ENCODE measurements at regions not wholly inside any gene's neighbourhood (a gene's known extent, or its start where the extent isn't known, plus 50 kb on each side); places are given as distances from the start of the nearest gene placed in this dataset.
A peak's percentile ranks its signal among the peaks of the same experiment; 100 is the strongest.

DNA sequence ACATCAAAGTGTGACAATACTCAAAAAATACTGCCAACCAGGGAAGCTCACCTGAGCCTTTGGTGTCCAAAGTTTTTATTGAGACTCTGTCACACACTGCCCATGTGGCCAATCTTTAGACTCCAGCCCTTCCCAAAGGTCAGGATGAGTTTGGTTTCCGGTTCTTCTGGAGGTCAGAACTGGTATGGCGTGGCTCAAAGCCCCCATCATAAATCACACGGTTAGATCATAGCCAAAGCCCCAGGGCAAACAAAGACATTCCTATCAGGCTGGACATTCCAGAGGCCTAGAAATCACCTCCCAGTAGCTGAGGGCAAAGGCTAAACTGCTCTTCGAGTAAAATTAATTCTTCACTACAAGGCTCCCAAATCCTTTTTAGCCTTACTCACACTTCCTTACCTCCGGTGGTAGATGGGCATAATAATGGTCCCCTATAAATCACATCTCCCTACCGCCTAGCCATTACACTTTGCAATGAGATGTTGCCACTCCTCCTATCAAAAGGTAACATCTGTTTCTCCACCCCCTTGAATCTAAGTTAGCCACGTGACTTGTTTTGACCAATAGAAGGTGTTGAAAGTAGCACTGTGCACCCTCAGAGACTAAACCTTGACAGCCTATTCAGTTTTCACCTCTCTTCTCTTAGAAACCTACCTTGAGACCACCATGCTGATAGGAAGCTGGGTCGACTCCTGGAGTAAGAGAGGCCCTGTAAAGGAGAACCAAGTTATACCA, 137.8 kb upstream of the DUSP21 start (continued):
- TF ChIP-seq ZNF317 (CRISPR knock-in tag; IDR thresholded peaks at IDR 0.05) (no peak), ZNF589 (CRISPR knock-in tag; conservative IDR thresholded peaks at IDR 0.05) (no peak), MED1 (CRISPR knock-in tag; IDR thresholded peaks at IDR 0.05) (peak; percentile 53; the same call in 1 of the 2 replicates), SMAD9 (CRISPR knock-in tag; IDR thresholded peaks at IDR 0.05) (no peak), SIX1 (CRISPR knock-in tag; IDR thresholded peaks at IDR 0.05; ENCODE audit: borderline replicate concordance) (no peak), ZFP62 (CRISPR knock-in tag; IDR thresholded peaks at IDR 0.05) (no peak), GTF2F1 (IDR thresholded peaks at IDR 0.05; ENCODE audit: low read length) (no peak), ZNF558 (CRISPR knock-in tag; IDR thresholded peaks at IDR 0.05; ENCODE audit: borderline replicate concordance) (no peak), IKZF4 (CRISPR knock-in tag; IDR thresholded peaks at IDR 0.05; ENCODE audit: borderline replicate concordance, low read depth, not compliant biosample characterization) (no peak), KAT7 (CRISPR knock-in tag; IDR thresholded peaks at IDR 0.05; ENCODE audit: borderline replicate concordance) (no peak), ZFP36L1 (CRISPR knock-in tag; IDR thresholded peaks at IDR 0.05) (no peak), BRD4 (CRISPR knock-in tag; IDR thresholded peaks at IDR 0.05) (no peak), XBP1 (CRISPR knock-in tag; IDR thresholded peaks at IDR 0.05) (no peak), IRF2 (CRISPR knock-in tag; IDR thresholded peaks at IDR 0.05) (peak; percentile 14; the same call in 1 of the 2 replicates), MEIS2 (CRISPR knock-in tag; IDR thresholded peaks at IDR 0.05) (peak; percentile 49; the same call in 1 of the 2 replicates), PHF20 (CRISPR knock-in tag; IDR thresholded peaks at IDR 0.05) (no peak), SP2 (CRISPR knock-in tag; IDR thresholded peaks at IDR 0.05) (no peak), HNRNPH1 (optimal IDR thresholded peaks at IDR 0.05; ENCODE audit: low read depth, low read length) (no peak), ZNF44 (CRISPR knock-in tag; IDR thresholded peaks at IDR 0.05) (no peak), PTBP1 (IDR thresholded peaks at IDR 0.05; ENCODE audit: low read depth, low read length, poor library complexity, severe bottlenecking) (no peak), MXD4 (CRISPR knock-in tag; IDR thresholded peaks at IDR 0.05) (no peak)
- TF ChIP-seq, protein P1, sequence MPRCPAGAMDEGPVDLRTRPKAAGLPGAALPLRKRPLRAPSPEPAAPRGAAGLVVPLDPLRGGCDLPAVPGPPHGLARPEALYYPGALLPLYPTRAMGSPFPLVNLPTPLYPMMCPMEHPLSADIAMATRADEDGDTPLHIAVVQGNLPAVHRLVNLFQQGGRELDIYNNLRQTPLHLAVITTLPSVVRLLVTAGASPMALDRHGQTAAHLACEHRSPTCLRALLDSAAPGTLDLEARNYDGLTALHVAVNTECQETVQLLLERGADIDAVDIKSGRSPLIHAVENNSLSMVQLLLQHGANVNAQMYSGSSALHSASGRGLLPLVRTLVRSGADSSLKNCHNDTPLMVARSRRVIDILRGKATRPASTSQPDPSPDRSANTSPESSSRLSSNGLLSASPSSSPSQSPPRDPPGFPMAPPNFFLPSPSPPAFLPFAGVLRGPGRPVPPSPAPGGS (CRISPR knock-in tag; IDR thresholded peaks at IDR 0.05) = no peak
- TF ChIP-seq, protein P2, sequence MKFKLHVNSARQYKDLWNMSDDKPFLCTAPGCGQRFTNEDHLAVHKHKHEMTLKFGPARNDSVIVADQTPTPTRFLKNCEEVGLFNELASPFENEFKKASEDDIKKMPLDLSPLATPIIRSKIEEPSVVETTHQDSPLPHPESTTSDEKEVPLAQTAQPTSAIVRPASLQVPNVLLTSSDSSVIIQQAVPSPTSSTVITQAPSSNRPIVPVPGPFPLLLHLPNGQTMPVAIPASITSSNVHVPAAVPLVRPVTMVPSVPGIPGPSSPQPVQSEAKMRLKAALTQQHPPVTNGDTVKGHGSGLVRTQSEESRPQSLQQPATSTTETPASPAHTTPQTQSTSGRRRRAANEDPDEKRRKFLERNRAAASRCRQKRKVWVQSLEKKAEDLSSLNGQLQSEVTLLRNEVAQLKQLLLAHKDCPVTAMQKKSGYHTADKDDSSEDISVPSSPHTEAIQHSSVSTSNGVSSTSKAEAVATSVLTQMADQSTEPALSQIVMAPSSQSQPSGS (CRISPR knock-in tag; IDR thresholded peaks at IDR 0.05) = 0 out of 2 replicates have a peak, but pooled peaks have one; percentile 39
- TF ChIP-seq, protein P3, sequence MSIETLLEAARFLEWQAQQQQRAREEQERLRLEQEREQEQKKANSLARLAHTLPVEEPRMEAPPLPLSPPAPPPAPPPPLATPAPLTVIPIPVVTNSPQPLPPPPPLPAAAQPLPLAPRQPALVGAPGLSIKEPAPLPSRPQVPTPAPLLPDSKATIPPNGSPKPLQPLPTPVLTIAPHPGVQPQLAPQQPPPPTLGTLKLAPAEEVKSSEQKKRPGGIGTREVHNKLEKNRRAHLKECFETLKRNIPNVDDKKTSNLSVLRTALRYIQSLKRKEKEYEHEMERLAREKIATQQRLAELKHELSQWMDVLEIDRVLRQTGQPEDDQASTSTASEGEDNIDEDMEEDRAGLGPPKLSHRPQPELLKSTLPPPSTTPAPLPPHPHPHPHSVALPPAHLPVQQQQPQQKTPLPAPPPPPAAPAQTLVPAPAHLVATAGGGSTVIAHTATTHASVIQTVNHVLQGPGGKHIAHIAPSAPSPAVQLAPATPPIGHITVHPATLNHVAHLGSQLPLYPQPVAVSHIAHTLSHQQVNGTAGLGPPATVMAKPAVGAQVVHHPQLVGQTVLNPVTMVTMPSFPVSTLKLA (IDR thresholded peaks at IDR 0.05) = no peak
- TF ChIP-seq, protein P4, sequence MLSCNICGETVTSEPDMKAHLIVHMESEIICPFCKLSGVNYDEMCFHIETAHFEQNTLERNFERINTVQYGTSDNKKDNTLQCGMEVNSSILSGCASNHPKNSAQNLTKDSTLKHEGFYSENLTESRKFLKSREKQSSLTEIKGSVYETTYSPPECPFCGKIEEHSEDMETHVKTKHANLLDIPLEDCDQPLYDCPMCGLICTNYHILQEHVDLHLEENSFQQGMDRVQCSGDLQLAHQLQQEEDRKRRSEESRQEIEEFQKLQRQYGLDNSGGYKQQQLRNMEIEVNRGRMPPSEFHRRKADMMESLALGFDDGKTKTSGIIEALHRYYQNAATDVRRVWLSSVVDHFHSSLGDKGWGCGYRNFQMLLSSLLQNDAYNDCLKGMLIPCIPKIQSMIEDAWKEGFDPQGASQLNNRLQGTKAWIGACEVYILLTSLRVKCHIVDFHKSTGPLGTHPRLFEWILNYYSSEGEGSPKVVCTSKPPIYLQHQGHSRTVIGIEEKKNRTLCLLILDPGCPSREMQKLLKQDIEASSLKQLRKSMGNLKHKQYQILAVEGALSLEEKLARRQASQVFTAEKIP (CRISPR knock-in tag; IDR thresholded peaks at IDR 0.05; ENCODE audit: borderline replicate concordance) = no peak
- TF ChIP-seq, protein P5, sequence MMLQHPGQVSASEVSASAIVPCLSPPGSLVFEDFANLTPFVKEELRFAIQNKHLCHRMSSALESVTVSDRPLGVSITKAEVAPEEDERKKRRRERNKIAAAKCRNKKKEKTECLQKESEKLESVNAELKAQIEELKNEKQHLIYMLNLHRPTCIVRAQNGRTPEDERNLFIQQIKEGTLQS (CRISPR knock-in tag; IDR thresholded peaks at IDR 0.05) = no peak

Data from HepG2 (cell line).